ENCODE measurements at regions not wholly inside any gene's neighbourhood (a gene's known extent, or its start where the extent isn't known, plus 50 kb on each side); places are given as distances from the start of the nearest gene placed in this dataset.

DNA sequence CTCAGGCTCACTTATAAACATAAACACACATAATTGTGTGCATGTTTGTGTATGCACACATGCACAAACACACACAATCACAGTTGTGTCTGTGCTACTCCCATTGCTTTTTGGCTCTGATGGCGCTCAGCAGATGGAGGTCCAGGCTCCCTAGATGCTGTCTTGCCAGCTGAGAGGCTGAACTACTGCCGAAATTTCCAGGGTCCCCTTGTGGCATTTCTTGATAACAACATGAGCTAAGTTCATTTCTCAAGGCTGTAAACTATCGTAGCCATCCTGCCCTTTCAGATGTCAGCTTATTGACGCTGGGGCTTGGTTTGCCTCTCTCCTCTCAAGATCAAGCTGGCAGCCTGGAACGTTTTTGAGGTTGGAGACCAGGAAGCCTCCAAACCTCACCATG is 80.1 kb upstream of the ADRA1D start:
- H3K36me3 ChIP-seq (ENCODE audit: insufficient read depth in 1 of 2, low read depth in 1 of 2) = no peaks in the 10 kb centered on the region
- intact Hi-C loops (cut with DNase I) = no loop called here
- H3K4me1 ChIP-seq = no peaks in the 10 kb centered on the region
- no peaks in the 10 kb centered on the region for H3K27me3 ChIP-seq (ENCODE audit: insufficient read depth in 3 of 3, low read length in 2 of 3)
- TF ChIP-seq, protein P1, sequence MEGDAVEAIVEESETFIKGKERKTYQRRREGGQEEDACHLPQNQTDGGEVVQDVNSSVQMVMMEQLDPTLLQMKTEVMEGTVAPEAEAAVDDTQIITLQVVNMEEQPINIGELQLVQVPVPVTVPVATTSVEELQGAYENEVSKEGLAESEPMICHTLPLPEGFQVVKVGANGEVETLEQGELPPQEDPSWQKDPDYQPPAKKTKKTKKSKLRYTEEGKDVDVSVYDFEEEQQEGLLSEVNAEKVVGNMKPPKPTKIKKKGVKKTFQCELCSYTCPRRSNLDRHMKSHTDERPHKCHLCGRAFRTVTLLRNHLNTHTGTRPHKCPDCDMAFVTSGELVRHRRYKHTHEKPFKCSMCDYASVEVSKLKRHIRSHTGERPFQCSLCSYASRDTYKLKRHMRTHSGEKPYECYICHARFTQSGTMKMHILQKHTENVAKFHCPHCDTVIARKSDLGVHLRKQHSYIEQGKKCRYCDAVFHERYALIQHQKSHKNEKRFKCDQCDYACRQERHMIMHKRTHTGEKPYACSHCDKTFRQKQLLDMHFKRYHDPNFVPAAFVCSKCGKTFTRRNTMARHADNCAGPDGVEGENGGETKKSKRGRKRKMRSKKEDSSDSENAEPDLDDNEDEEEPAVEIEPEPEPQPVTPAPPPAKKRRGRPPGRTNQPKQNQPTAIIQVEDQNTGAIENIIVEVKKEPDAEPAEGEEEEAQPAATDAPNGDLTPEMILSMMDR (IDR thresholded peaks at IDR 0.05) = no peak
- 63 to 70% (median 64%) methylated on average over 5 of the region's 5 CpGs for WGBS, 3 donors
- no peak for DNase-seq
- no peak overlapping the region for H3K4me3 ChIP-seq
- no peak for ATAC-seq
- no peak overlapping the region for H3K27ac ChIP-seq
- no peaks in the 10 kb centered on the region for H3K9me3 ChIP-seq

DNA sequence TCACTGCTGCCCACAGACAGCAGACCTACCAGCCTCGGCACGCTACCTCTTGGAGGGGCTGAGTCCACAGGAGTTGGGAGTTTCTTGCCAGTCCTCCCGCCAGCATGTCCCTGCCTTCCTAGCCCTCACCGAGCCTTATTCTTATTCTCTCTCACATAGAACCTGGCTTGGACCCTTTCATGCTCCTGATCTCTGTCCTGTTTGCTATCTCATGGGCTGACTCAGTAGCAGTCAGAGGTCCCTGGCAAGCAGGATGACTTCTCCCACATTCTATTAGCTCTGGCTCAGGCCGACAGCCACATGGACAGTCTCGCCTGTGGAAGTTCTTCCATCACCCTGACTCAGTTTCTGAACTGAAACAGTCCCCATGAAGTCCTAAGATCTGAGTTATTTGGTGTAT is 79.5 kb upstream of the ADRA1D start:
- intact Hi-C loops (cut with DNase I) = no loop called here
- Histone ChIP-seq H3K27ac (no peak overlapping the region), H3K36me3 (ENCODE audit: insufficient read depth in 1 of 2, low read depth in 1 of 2) (no peaks in the 10 kb centered on the region), H3K9me3 (no peaks in the 10 kb centered on the region), H3K27me3 (ENCODE audit: insufficient read depth in 3 of 3, low read length in 2 of 3) (no peaks in the 10 kb centered on the region), H3K4me1 (no peaks in the 10 kb centered on the region), H3K4me3 (no peak overlapping the region)
- no peak for DNase-seq
- ATAC-seq = no peak
- TF ChIP-seq, protein P1 (IDR thresholded peaks at IDR 0.05) = no peak
- 75 to 89% (median 81%) methylated on average over 6 of the region's 6 CpGs for WGBS, 3 donors

DNA sequence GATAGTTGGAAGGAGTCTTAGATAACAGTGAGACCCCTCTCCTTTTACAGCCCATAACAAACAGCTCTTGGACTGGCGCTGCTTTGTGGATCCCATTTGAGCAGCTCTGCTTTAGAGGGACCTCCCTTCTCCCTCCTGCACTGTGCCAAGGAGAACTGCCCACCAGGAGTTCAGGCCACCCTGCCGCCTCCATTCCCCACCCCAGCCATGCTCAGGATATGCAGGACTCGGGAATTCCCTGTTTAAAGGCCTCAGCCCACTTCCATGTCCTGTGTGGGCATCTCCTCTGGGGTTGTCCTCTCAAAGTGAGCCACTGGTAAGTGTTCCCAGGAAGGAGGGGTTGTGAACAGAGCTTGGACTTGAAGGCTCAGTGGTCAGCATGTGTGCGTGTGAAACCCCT is 78.9 kb upstream of the ADRA1D start:
- intact Hi-C loops (cut with DNase I) = no loop called here
- H3K27ac ChIP-seq = no peak overlapping the region
- no peaks in the 10 kb centered on the region for H3K27me3 ChIP-seq (ENCODE audit: insufficient read depth in 3 of 3, low read length in 2 of 3)
- 66 to 72% (median 70%) methylated on average over 4 of the region's 4 CpGs for WGBS, 3 donors
- TF ChIP-seq, protein P1 (IDR thresholded peaks at IDR 0.05) = no peak
- no peaks in the 10 kb centered on the region for H3K36me3 ChIP-seq (ENCODE audit: insufficient read depth in 1 of 2, low read depth in 1 of 2)
- no peak overlapping the region for H3K4me3 ChIP-seq
- no peak for DNase-seq
- ATAC-seq = no peak
- no peaks in the 10 kb centered on the region for H3K4me1 ChIP-seq
- H3K9me3 ChIP-seq = no peaks in the 10 kb centered on the region

DNA sequence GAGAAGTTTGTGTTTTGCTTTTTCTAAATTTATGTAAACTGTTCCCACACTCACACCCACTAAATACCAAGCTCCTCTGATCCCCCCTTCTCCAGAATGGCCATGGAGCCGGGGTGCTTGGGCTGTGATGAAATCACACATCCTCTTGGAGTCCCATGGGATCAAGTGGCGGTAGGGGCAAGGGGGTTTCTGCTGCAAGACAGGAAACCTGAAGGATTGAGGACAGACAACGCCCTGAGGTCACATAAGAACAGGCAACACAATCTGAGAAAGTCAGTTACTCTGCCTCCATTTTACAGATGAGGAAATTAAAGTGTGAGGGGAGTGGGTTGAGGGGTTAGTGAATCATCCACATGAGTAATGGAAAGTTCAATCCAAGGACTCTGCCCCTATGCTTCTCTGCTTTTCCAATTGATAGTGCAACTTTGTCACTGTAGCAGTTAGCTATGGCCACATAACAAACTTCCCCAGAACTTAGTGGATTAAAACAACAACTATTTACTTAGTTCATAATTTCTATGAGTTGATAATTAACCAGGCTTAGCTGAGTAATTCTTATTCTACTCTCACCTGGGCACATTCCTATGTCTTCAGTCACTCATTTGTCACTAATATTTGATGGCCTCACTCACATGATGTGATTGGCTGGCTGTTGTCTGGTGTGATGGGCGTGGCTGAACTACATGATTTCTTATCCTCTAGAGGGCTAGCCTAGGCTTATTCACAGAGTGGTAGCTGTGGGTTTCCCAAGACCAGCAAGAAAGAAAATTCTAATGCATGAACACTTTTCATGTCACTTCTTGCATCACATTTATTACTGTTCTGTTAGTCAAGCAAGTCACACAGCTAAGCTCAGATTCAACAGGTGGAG is 77.3 kb upstream of the ADRA1D start:
- no peaks in the 10 kb centered on the region for H3K36me3 ChIP-seq (ENCODE audit: insufficient read depth in 1 of 2, low read depth in 1 of 2)
- TF ChIP-seq, protein P1 (IDR thresholded peaks at IDR 0.05) = no peak
- H3K27me3 ChIP-seq (ENCODE audit: insufficient read depth in 3 of 3, low read length in 2 of 3) = no peaks in the 10 kb centered on the region
- H3K27ac ChIP-seq = no peak overlapping the region
- ATAC-seq (no peak), DNase-seq (no peak)
- no peaks in the 10 kb centered on the region for H3K4me1 ChIP-seq
- WGBS, 3 donors = 52 to 68% (median 62%) methylated on average over 4 of the region's 4 CpGs
- H3K9me3 ChIP-seq = no peaks in the 10 kb centered on the region
- H3K4me3 ChIP-seq = no peak overlapping the region
- intact Hi-C loops (cut with DNase I) = no loop called here
